Vagina (tissue), 2 donors: ENCODE measurements at regions not wholly inside any gene's neighbourhood (a gene's known extent, or its start where the extent isn't known, plus 50 kb on each side); places are given as distances from the start of the nearest gene placed in this dataset.

Experiments
- DNase-seq, 2 donors: peaks; one replicate each; pipeline ENCODE4 v3.0.0-alpha.2; 2017; ENCODE audit errors: extremely low spot score in 2 of 2
- H3K27ac ChIP-seq: fragments of 200-600 bp; sonication (generic); one replicate; pipeline ENCODE4 v1.5.1; 2019
- H3K27me3 ChIP-seq: fragments of 200-600 bp; sonication (generic); one replicate; pipeline ENCODE4 v1.5.1; 2019
- H3K36me3 ChIP-seq, 2 donors: fragments of 200-600 bp; sonication (generic); one replicate each; pipeline ENCODE4 v1.5.1; 2017 to 2019
- H3K4me1 ChIP-seq: fragments of 200-600 bp; sonication (generic); one replicate; pipeline ENCODE4 v1.5.1; 2019
- H3K4me3 ChIP-seq, 2 donors: fragments of 200-600 bp; sonication (generic); 1 replicate in 1 of 2; 2 replicates in 1 of 2; pipeline ENCODE4 v1.5.1; 2016 to 2019
- H3K9me3 ChIP-seq: fragments of 200-600 bp; sonication (generic); one replicate; pipeline ENCODE4 v1.5.1; 2019
- POLR2A ChIP-seq, 2 donors: fragments of 450-650 bp; IDR thresholded peaks; one replicate each; pipeline ENCODE4 v1.6.1; 2017; ENCODE audit warnings: antibody characterized with exemption in 2 of 2, mild to moderate bottlenecking in 2 of 2, moderate library complexity in 2 of 2
- POLR2AphosphoS5 ChIP-seq, 2 donors: sonication (generic); formaldehyde crosslinking; IDR thresholded peaks; one replicate each; pipeline ENCODE4 v1.9.0; 2017; ENCODE audit warnings: antibody characterized with exemption in 2 of 2, mild to moderate bottlenecking in 2 of 2, low read depth in 1 of 2; ENCODE audit not compliant: insufficient read depth in 1 of 2
- intact Hi-C: fragments of 100-400 bp; cut with DNase I; formaldehyde crosslinking; loops from one replicate; pipeline ENCODE4 v1.15.1; 2023
- TF ChIP-seq, protein P1 (sequence below), 3 experiments: fragments of 450-650 bp in 2 of 3; fragments of 200-600 bp in 1 of 3; sonication (generic) in 1 of 3; IDR thresholded peaks; one replicate each; pipeline ENCODE4 v1.5.1; 2017 to 2019; ENCODE audit warnings: antibody characterized with exemption in 3 of 3, mild to moderate bottlenecking in 2 of 3, moderate library complexity in 2 of 3

DNA sequence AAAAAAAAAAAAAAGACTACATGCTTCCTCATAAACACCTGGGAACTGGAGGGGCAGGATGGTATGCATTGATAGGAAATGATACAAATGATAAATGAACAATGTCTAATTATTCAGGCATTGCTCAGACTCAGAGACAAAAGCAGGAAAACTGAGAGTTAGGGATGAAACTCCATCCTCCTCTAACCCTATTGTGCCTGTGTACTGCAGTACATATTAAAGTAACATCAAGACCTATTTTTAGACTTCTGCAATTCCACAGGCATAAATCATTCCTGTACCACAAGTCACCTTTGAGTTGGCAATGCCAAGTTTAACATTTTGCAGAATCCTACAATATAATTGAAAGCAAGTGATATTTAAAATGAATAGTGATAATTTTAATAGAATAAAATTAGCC, 156.5 kb upstream of the USP15 start:
- Histone ChIP-seq H3K27ac (no peak overlapping the region), H3K4me1 (no peaks in the 10 kb centered on the region), H3K27me3 (no peaks in the 10 kb centered on the region), H3K9me3 (no peaks in the 10 kb centered on the region), H3K4me3 (no peak overlapping the region), H3K36me3 (no peaks in the 10 kb centered on the region)
- no peak for DNase-seq
- intact Hi-C loops = no loop called here
- TF ChIP-seq POLR2AphosphoS5 (IDR thresholded peaks at IDR 0.05; ENCODE audit: insufficient read depth in 1 of 2, low read depth in 1 of 2) = no peak
- TF ChIP-seq POLR2A (IDR thresholded peaks at IDR 0.05) = no peak
- TF ChIP-seq, protein P1, sequence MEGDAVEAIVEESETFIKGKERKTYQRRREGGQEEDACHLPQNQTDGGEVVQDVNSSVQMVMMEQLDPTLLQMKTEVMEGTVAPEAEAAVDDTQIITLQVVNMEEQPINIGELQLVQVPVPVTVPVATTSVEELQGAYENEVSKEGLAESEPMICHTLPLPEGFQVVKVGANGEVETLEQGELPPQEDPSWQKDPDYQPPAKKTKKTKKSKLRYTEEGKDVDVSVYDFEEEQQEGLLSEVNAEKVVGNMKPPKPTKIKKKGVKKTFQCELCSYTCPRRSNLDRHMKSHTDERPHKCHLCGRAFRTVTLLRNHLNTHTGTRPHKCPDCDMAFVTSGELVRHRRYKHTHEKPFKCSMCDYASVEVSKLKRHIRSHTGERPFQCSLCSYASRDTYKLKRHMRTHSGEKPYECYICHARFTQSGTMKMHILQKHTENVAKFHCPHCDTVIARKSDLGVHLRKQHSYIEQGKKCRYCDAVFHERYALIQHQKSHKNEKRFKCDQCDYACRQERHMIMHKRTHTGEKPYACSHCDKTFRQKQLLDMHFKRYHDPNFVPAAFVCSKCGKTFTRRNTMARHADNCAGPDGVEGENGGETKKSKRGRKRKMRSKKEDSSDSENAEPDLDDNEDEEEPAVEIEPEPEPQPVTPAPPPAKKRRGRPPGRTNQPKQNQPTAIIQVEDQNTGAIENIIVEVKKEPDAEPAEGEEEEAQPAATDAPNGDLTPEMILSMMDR (IDR thresholded peaks at IDR 0.05) = no peak

DNA sequence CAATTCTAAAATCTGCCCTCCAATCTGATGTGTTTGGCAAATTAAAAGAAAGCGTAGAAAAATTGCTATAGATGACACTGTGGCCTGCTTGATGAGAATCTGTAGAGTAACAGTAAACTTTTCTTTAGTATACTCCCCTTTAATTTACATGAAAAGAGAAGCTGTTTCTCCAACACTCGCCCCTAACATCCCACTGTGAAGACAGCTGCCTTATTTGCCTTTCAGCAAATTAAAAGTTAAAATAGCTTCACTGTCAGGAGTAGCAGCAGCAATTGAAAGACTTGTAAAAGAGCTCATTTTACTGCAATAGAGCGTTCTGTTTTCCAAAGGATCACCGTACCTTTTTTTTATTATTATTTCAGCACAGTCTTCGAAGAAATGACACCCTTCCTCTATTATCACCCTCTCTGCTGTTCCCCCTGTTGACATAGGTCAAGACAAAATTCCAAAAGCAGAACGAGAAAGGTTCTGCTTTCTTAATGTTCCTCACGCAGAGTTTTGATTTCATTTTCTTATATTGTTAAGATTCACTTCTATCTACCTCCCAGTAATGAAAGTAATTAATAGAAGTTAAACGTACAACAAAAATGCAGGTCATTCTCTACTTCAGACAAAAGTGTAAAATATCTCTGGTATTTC, 153.5 kb upstream of the USP15 start:
- TF ChIP-seq POLR2AphosphoS5 (IDR thresholded peaks at IDR 0.05; ENCODE audit: insufficient read depth in 1 of 2, low read depth in 1 of 2) (no peak), POLR2A (IDR thresholded peaks at IDR 0.05) (no peak)
- TF ChIP-seq, protein P1 (IDR thresholded peaks at IDR 0.05) = no peak
- no peaks in the 10 kb centered on the region for H3K4me1 ChIP-seq
- no peak overlapping the region for H3K27ac ChIP-seq
- no peak overlapping the region for H3K4me3 ChIP-seq
- DNase-seq = no peak
- intact Hi-C loops = no loop called here
- H3K9me3 ChIP-seq = no peaks in the 10 kb centered on the region
- no peaks in the 10 kb centered on the region for H3K27me3 ChIP-seq
- no peaks in the 10 kb centered on the region for H3K36me3 ChIP-seq

DNA sequence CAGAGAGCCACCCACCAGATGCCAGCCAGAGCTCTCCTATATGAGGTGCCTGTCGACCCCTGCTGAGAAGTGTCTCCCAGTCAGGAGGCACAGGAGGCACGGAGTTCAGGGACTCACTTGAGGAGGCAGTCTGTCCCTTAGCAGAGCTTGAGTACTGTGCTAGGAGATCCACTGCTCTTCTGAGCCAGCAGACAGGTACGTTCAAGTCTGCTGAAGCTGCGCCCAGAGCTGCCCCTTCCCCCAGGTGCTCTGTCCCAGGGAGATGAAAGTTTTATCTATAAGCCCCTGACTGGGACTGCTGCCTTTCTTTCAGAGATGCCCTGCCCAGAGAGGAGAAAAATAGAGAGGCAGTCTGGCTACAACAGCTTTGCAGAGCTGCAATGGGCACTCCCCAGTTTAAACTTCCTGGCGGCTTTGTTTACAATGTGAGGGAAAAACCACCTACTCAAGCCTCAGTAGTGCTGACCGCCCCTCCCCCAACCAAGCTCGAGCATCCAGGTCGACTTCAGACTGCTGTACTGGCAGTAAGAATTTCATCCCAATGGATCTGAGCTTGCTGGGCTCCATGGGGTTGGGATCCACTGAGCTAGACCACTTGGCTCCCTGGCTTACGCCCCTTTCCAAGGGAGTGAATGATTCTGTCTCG, 146.7 kb upstream of the USP15 start:
- TF ChIP-seq, protein P1 (IDR thresholded peaks at IDR 0.05) = no peak
- intact Hi-C loops = loop anchor here (2.0 kb wide), 1 partner anchor 35 kb away; no protein-coding TSS in a partner anchor
- H3K4me3 ChIP-seq = no peak overlapping the region

DNA sequence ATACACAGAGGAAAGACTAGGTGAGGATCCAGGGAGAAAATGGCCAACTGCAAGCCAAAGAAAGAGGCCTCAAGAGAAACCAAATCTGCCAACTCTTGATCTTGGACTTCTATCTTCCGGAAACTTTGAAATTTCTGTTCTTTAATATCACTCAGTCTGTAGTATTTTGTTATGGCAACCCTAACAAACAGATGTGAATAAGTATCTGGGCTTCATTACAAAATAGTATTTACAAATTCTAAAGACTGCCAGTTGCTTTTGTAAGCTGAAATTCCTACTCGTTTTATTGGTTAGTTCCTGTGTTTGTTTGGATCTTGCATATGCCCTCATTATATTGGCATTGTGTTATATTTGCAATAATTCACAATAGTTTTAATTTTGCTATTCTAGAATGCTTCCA, 143.2 kb upstream of the USP15 start:
- Histone ChIP-seq H3K4me3 (no peak overlapping the region), H3K27me3 (no peaks in the 10 kb centered on the region), H3K4me1 (no peaks in the 10 kb centered on the region), H3K27ac (no peak overlapping the region), H3K36me3 (no peaks in the 10 kb centered on the region), H3K9me3 (no peaks in the 10 kb centered on the region)
- intact Hi-C loops = no loop called here
- DNase-seq = no peak
- TF ChIP-seq, protein P1 (IDR thresholded peaks at IDR 0.05) = no peak
- TF ChIP-seq POLR2A (IDR thresholded peaks at IDR 0.05) = no peak
- no peak for TF ChIP-seq POLR2AphosphoS5 (IDR thresholded peaks at IDR 0.05; ENCODE audit: insufficient read depth in 1 of 2, low read depth in 1 of 2)

More for the DNA sequence above, 146.7 kb upstream of the USP15 start:
- Histone ChIP-seq H3K36me3 (no peaks in the 10 kb centered on the region), H3K4me1 (no peaks in the 10 kb centered on the region), H3K9me3 (no peaks in the 10 kb centered on the region), H3K27me3 (no peaks in the 10 kb centered on the region), H3K27ac (no peak overlapping the region)
- no peak for DNase-seq

DNA sequence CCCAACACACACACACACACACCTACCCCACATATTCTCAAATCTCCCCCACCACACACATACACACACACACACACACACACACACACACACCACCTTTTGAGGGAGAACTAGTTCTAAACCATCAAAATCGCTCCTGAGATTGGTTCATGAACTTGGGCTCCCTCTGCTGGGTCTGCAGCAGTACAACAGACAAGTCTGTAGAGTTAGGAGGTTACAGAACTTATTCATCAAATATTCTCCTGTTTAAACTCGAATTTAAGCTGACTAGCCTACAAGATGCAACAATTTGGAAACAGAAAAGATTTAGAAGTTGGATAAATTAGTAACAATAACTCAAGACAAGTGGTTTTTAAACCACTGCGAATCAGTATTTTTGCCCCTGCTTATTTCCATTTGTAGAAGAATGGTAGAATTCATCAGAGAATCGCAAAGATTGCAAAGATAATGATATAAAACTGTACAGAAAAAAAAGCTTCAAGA, 136.4 kb upstream of the USP15 start:
- Histone ChIP-seq H3K36me3 (no peaks in the 10 kb centered on the region), H3K27ac (no peak overlapping the region), H3K4me3 (no peak overlapping the region), H3K9me3 (no peaks in the 10 kb centered on the region), H3K27me3 (no peaks in the 10 kb centered on the region), H3K4me1 (no peaks in the 10 kb centered on the region)
- TF ChIP-seq, protein P1 (IDR thresholded peaks at IDR 0.05) = peak in 2 of 3 experiments; percentile 21 to 68
- no peak for TF ChIP-seq POLR2AphosphoS5 (IDR thresholded peaks at IDR 0.05; ENCODE audit: insufficient read depth in 1 of 2, low read depth in 1 of 2)
- no peak for DNase-seq
- intact Hi-C loops = no loop called here
